H9 (cell line): ENCODE measurements at regions not wholly inside any gene's neighbourhood (a gene's known extent, or its start where the extent isn't known, plus 50 kb on each side); places are given as distances from the start of the nearest gene placed in this dataset.

Experiments used
- DNase-seq: peaks from one replicate; pipeline ENCODE4 v3.0.0-alpha.2; 2017
- H2AFZ ChIP-seq: one replicate; pipeline ENCODE4 v1.6.1; 2013; ENCODE audit warnings: mild to moderate bottlenecking, low read length, control low read depth, moderate library complexity
- H2AK5ac ChIP-seq: 2 replicates; pipeline ENCODE4 v1.6.1; 2013; ENCODE audit warnings: low read length, control low read depth, mixed read lengths; ENCODE audit not compliant: insufficient read length
- H2BK120ac ChIP-seq: one replicate; pipeline ENCODE4 v1.6.1; 2013; ENCODE audit warnings: low read depth, mild to moderate bottlenecking, low read length, control low read depth, inconsistent platforms; ENCODE audit not compliant: poor library complexity, severe bottlenecking
- H2BK12ac ChIP-seq: 2 replicates; pipeline ENCODE4 v1.6.1; 2013; ENCODE audit warnings: low read length, control low read depth, mixed read lengths, low read depth; ENCODE audit not compliant: insufficient read length
- H2BK15ac ChIP-seq: 2 replicates; pipeline ENCODE4 v1.6.1; 2013; ENCODE audit warnings: low read depth, low read length, control low read depth
- H2BK20ac ChIP-seq: one replicate; pipeline ENCODE4 v1.6.1; 2013; ENCODE audit warnings: low read depth, mild to moderate bottlenecking, low read length, control low read depth, inconsistent platforms; ENCODE audit not compliant: poor library complexity, severe bottlenecking
- H2BK5ac ChIP-seq: 2 replicates; pipeline ENCODE4 v1.6.1; 2013; ENCODE audit warnings: low read length, control low read depth, mixed read lengths; ENCODE audit not compliant: insufficient read length
- H3K14ac ChIP-seq: 2 replicates; pipeline ENCODE4 v1.6.1; 2013; ENCODE audit warnings: low read length, control low read depth; ENCODE audit not compliant: insufficient read depth
- H3K18ac ChIP-seq: 2 replicates; pipeline ENCODE4 v1.6.1; 2013; ENCODE audit warnings: low read depth, mild to moderate bottlenecking, mixed read lengths, low read length, control low read depth; ENCODE audit not compliant: insufficient read length
- H3K23ac ChIP-seq: 2 replicates; pipeline ENCODE4 v1.6.1; 2013; ENCODE audit warnings: low read length, control low read depth, mixed read lengths, low read depth; ENCODE audit not compliant: insufficient read length
- H3K23me2 ChIP-seq: 2 replicates; pipeline ENCODE4 v1.6.1; 2013; ENCODE audit warnings: low read depth, mild to moderate bottlenecking, mixed read lengths, low read length, control low read depth; ENCODE audit not compliant: insufficient read length, poor library complexity, severe bottlenecking
- H3K27ac ChIP-seq: 2 replicates; pipeline ENCODE4 v1.5.1; 2013; ENCODE audit warnings: low read length, control low read depth, mixed read lengths, low read depth; ENCODE audit not compliant: insufficient read length
- H3K27me3 ChIP-seq: 2 replicates; pipeline ENCODE4 v1.6.1; 2013; ENCODE audit warnings: low read length, control low read depth, inconsistent platforms; ENCODE audit not compliant: insufficient read depth
- H3K4ac ChIP-seq: 2 replicates; pipeline ENCODE4 v1.6.1; 2013; ENCODE audit warnings: low read depth, mild to moderate bottlenecking, control low read depth, inconsistent platforms, low read length, moderate library complexity
- H3K4me1 ChIP-seq: 2 replicates; pipeline ENCODE4 v1.6.1; 2013; ENCODE audit warnings: low read length, control low read depth, inconsistent platforms; ENCODE audit not compliant: insufficient read depth
- H3K4me2 ChIP-seq: 2 replicates; pipeline ENCODE4 v1.6.1; 2013; ENCODE audit warnings: low read length, control low read depth, mixed read lengths; ENCODE audit not compliant: insufficient read length, insufficient read depth
- H3K56ac ChIP-seq: 2 replicates; pipeline ENCODE4 v1.6.1; 2013; ENCODE audit warnings: low read depth, mild to moderate bottlenecking, mixed read lengths, low read length, control low read depth; ENCODE audit not compliant: insufficient read length
- H3K79me1 ChIP-seq: 2 replicates; pipeline ENCODE4 v1.6.1; 2013; ENCODE audit warnings: low read depth, mild to moderate bottlenecking, moderate library complexity, low read length, control low read depth, inconsistent platforms; ENCODE audit not compliant: insufficient read depth, poor library complexity, severe bottlenecking
- H3K79me2 ChIP-seq: 2 replicates; pipeline ENCODE4 v1.6.1; 2013; ENCODE audit warnings: low read length, control low read depth, inconsistent platforms; ENCODE audit not compliant: insufficient read depth
- H3K9ac ChIP-seq: 2 replicates; pipeline ENCODE4 v1.6.1; 2013; ENCODE audit warnings: low read length, control low read depth, mixed read lengths; ENCODE audit not compliant: insufficient read length; ENCODE audit errors: extremely low read depth
- H3K9me3 ChIP-seq: one replicate; pipeline ENCODE4 v1.6.1; 2013; ENCODE audit warnings: low read depth, low read length, inconsistent platforms; ENCODE audit not compliant: control insufficient read depth
- H3T11ph ChIP-seq: one replicate; pipeline ENCODE4 v1.6.1; 2013; ENCODE audit warnings: mild to moderate bottlenecking, low read length, control low read depth, inconsistent platforms
- H4K20me1 ChIP-seq: one replicate; pipeline ENCODE4 v1.6.1; 2013; ENCODE audit not compliant: control insufficient read depth, insufficient read length, insufficient read depth
- H4K5ac ChIP-seq: 2 replicates; pipeline ENCODE4 v1.6.1; 2013; ENCODE audit warnings: low read depth, mild to moderate bottlenecking, mixed read lengths, low read length, control low read depth; ENCODE audit not compliant: insufficient read length
- H4K8ac ChIP-seq: replicated peaks from 2 replicates; pipeline ENCODE4 v1.6.1; 2013; ENCODE audit warnings: low read length, control low read depth, mixed read lengths, low read depth; ENCODE audit not compliant: insufficient read length
- H4K91ac ChIP-seq: 2 replicates; pipeline ENCODE4 v1.6.1; 2013; ENCODE audit warnings: low read depth, mild to moderate bottlenecking, moderate library complexity, mixed read lengths, low read length, control low read depth; ENCODE audit not compliant: insufficient read length
- H3K27ac Mint-ChIP-seq, 3 experiments: 2 replicates in 2 of 3; 3 replicates in 1 of 3; pipeline ENCODE4 v1.8.0; 2020 to 2021; ENCODE audit warnings: mixed read lengths in 3 of 3, mild to moderate bottlenecking in 1 of 3, moderate library complexity in 1 of 3
- H3K27me3 Mint-ChIP-seq: 2 replicates; pipeline ENCODE4 v1.8.0; 2021; ENCODE audit warnings: low read depth, mild to moderate bottlenecking, moderate library complexity, mixed read lengths
- H3K36me3 Mint-ChIP-seq, 3 experiments: 2 replicates in 2 of 3; 3 replicates in 1 of 3; pipeline ENCODE4 v1.8.0; 2020 to 2021; ENCODE audit warnings: low read depth in 3 of 3, mixed read lengths in 3 of 3; ENCODE audit not compliant: insufficient read depth in 1 of 3
- H3K4me1 Mint-ChIP-seq, 2 experiments: 2 replicates each; pipeline ENCODE4 v1.8.0; 2020; ENCODE audit warnings: mixed read lengths in 2 of 2
- H3K4me3 Mint-ChIP-seq, 2 experiments: 2 replicates in 1 of 2; 3 replicates in 1 of 2; pipeline ENCODE4 v1.8.0; 2020 to 2021; ENCODE audit warnings: mild to moderate bottlenecking in 2 of 2, mixed read lengths in 2 of 2, moderate library complexity in 1 of 2
- H3K9me3 Mint-ChIP-seq, 2 experiments: 2 replicates in 1 of 2; 3 replicates in 1 of 2; pipeline ENCODE4 v1.8.0; 2020; ENCODE audit warnings: mild to moderate bottlenecking in 2 of 2, mixed read lengths in 2 of 2, moderate library complexity in 1 of 2
- WGBS: extraction: QIAGEN DNeasy Blood & Tissue Kit; methylation state at CpG from one replicate; pipeline ENCODE4 v1.1.7; 2013; ENCODE audit warnings: missing lambda C conversion rate, low lambda C conversion rate, mixed read lengths; ENCODE audit not compliant: insufficient read length; ENCODE audit errors: extremely low coverage; 5-methylcytosine and 5-hydroxymethylcytosine counted together
- TF ChIP-seq, protein P1 (sequence below): fragments of 200-600 bp; sonication (generic); conservative IDR thresholded peaks from 3 replicates; pipeline ENCODE4 v1.8.0; 2021; ENCODE audit warnings: antibody characterized with exemption, mild to moderate bottlenecking

DNA sequence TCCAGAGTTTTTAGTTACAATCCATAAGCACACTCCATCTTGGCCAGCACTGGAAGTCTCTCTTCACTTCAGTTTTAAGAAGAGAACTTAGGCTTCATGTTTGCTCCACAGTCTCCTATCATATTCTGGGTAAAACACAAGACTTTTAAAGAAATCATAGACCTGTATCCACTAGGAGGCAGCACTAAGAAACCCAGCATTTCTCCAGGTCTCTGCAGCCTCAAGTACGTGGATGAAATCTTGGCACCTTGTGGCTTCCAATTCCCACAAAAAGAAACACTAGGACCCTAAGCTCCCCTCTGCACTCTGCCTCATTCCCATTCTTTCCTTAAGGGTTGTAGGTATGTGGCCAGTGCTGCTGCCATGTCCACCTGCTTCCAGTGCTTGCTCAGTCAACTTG is 367.3 kb upstream of the CASK start:
- Histone ChIP-seq H3K56ac (no peak overlapping the region), H3T11ph (no peak overlapping the region), H3K9me3 (no peaks in the 10 kb centered on the region), H3K14ac (no peak overlapping the region), H3K27me3 (no peaks in the 10 kb centered on the region), H2BK120ac (no peak overlapping the region), H3K9ac (no peak overlapping the region), H2BK15ac (no peak overlapping the region), H3K27ac (no peak overlapping the region), H4K91ac (no peak overlapping the region), H4K5ac (no peak overlapping the region), H3K23ac (no peak overlapping the region), H2AK5ac (no peak overlapping the region), H3K18ac (no peak overlapping the region), H3K4me1 (no peaks in the 10 kb centered on the region), H4K8ac (no peak overlapping the region), H3K4ac (no peak overlapping the region), H2BK20ac (no peak overlapping the region), H3K23me2 (no peaks in the 10 kb centered on the region), H2AFZ (no peak overlapping the region), H4K20me1 (no peaks in the 10 kb centered on the region), H2BK5ac (no peak overlapping the region), H2BK12ac (no peak overlapping the region), H3K79me1 (no peaks in the 10 kb centered on the region), H3K4me2 (no peak overlapping the region), H3K79me2 (no peaks in the 10 kb centered on the region)
- WGBS = no CpG with 5 or more reads among the region's 1 CpG
- DNase-seq = no peak
- Mint-ChIP-seq H3K9me3 (peaks cover 19 to 64% of the 10 kb centered on the region in 2 experiments), H3K36me3 (peaks cover 8 to 28% (median 14%) of the 10 kb centered on the region in 3 experiments), H3K4me1 (peaks cover 0 to 2% of the 10 kb centered on the region in 2 experiments; a peak in 1 of 4 replicates), H3K4me3 (no peak overlapping the region), H3K27me3 (no peaks in the 10 kb centered on the region), H3K27ac (no peak overlapping the region)
- TF ChIP-seq, protein P1, sequence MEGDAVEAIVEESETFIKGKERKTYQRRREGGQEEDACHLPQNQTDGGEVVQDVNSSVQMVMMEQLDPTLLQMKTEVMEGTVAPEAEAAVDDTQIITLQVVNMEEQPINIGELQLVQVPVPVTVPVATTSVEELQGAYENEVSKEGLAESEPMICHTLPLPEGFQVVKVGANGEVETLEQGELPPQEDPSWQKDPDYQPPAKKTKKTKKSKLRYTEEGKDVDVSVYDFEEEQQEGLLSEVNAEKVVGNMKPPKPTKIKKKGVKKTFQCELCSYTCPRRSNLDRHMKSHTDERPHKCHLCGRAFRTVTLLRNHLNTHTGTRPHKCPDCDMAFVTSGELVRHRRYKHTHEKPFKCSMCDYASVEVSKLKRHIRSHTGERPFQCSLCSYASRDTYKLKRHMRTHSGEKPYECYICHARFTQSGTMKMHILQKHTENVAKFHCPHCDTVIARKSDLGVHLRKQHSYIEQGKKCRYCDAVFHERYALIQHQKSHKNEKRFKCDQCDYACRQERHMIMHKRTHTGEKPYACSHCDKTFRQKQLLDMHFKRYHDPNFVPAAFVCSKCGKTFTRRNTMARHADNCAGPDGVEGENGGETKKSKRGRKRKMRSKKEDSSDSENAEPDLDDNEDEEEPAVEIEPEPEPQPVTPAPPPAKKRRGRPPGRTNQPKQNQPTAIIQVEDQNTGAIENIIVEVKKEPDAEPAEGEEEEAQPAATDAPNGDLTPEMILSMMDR = peak; percentile 70
